ENCODE measurements at regions not wholly inside any gene's neighbourhood (a gene's known extent, or its start where the extent isn't known, plus 50 kb on each side); places are given as distances from the start of the nearest gene placed in this dataset.

DNA sequence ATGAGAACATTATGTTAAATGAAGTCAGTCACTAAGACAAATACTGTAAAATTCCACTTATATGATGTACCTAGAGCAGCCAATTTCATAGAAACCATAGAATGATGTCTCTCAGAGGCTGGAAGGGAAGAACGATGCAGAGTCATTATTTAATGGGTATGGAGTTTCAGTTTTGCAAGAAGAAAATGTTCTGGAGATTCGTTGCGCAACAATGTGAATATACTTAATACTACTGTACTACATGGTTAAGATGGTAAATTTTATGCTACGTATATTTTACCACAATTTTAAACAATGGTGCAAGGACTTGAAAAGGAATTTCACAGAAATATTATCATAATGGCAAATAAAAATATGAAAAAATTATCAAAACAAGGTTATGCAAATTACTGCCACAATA, 972.6 kb downstream of the KCNMA1 start:
- no peaks in the 10 kb centered on the region for H3K4me1 Mint-ChIP-seq (ENCODE audit: low read depth)
- H3K27ac Mint-ChIP-seq = no peak overlapping the region
- no peak overlapping the region for H3K4me3 Mint-ChIP-seq
- H3K9me3 Mint-ChIP-seq = no peaks in the 10 kb centered on the region
- H3K27me3 Mint-ChIP-seq (ENCODE audit: low read depth) = no peaks in the 10 kb centered on the region
- H3K36me3 Mint-ChIP-seq (ENCODE audit: low read depth) = no peaks in the 10 kb centered on the region

DNA sequence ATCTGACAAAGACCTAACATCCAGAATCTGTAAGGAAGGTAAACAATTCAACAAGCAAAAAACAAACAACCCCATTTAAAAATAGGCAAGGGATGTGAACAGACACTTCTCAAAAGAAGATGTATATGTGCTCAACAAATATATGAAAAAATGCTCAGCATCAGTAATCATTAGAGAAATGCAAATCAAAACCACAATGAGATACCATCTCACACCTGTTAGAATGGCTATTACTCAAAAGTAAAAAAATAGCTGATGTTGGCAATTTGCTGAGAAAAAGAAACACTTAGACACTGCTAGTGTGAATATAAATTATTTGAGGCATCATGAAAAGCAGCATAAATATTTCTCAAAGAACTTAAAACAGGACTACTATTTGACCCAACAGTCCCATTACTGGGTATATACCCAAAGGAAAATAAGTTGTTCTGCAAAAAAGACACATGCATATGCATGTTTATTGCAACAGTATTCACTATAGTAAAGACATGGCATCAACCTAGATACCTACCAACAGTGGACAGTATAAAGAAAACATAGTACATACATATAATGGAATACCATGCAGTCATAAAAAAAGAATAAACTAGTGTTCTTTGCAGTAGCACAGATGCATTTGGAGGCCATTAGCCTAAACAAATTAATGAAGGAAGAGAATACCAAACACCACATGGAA, 980.1 kb downstream of the KCNMA1 start:
- Mint-ChIP-seq H3K36me3 (ENCODE audit: low read depth) (no peaks in the 10 kb centered on the region), H3K4me3 (no peak overlapping the region), H3K27me3 (ENCODE audit: low read depth) (no peaks in the 10 kb centered on the region), H3K4me1 (ENCODE audit: low read depth) (no peaks in the 10 kb centered on the region), H3K9me3 (no peaks in the 10 kb centered on the region), H3K27ac (no peak overlapping the region)

DNA sequence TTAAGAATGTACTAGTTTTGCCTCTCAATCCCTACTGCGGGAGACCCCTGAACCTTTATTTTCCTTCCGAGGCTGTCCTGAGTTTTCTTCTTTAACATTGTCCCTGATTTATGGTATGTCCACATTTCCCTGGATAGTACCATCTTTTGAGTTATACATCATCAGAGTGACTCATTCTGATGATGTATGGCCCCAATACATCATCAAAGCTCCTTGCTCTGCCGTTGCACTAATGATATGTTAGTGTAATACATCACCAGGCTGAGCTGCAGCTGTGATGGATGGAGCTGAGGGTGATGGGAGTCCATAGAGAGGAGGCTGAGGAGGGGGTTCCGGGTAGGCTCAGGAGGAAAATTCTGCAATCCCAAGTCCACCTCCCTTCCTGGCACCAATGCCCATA, 986.5 kb downstream of the KCNMA1 start:
- Mint-ChIP-seq H3K9me3 (no peaks in the 10 kb centered on the region), H3K36me3 (ENCODE audit: low read depth) (no peaks in the 10 kb centered on the region), H3K27me3 (ENCODE audit: low read depth) (no peaks in the 10 kb centered on the region), H3K4me3 (no peak overlapping the region), H3K27ac (no peak overlapping the region), H3K4me1 (ENCODE audit: low read depth) (no peaks in the 10 kb centered on the region)

DNA sequence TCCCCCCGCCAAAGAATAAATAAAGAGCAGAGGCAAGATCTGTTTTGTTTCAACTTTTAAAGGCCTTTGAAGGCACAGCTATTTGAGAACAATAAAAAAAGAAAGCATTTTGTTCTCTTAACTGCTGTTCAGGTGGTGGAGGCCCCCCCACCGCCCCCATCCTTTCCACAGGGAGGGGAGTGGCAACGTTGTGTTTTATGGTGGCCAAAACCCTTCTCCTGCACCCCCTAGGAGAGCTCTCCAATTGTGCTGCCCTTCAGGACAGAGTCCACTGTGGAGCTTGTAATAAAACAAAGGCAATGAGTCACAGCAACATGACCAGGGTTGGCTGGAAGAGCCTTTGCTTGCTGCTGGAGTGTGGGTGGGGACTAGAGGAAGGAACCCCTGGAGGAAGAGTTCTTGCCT, 987.9 kb downstream of the KCNMA1 start:
- no peaks in the 10 kb centered on the region for H3K9me3 Mint-ChIP-seq
- no peaks in the 10 kb centered on the region for H3K36me3 Mint-ChIP-seq (ENCODE audit: low read depth)
- H3K4me3 Mint-ChIP-seq = no peak overlapping the region
- no peaks in the 10 kb centered on the region for H3K27me3 Mint-ChIP-seq (ENCODE audit: low read depth)
- no peaks in the 10 kb centered on the region for H3K4me1 Mint-ChIP-seq (ENCODE audit: low read depth)
- no peak overlapping the region for H3K27ac Mint-ChIP-seq

DNA sequence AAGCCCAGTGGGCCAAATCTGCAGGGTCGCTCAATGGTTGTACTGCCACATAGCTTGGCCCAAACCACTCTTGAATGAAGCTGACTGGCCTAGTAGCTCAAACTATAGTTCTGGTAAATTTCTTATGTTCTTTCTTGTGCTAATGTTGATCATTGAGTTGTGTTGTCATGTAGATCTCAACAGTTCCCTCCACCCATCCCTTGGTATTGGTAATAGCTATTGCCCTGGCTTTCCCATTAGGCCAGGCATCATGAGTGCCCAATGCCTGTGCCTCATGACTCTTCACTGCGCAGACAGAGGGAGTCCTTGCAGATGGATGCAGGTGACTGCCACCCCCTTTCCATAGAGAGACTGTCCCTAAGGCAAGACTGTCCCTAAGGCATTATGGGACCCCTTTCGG, 988.4 kb downstream of the KCNMA1 start:
- H3K9me3 Mint-ChIP-seq = no peaks in the 10 kb centered on the region
- H3K4me3 Mint-ChIP-seq = no peak overlapping the region
- no peaks in the 10 kb centered on the region for H3K36me3 Mint-ChIP-seq (ENCODE audit: low read depth)
- H3K27me3 Mint-ChIP-seq (ENCODE audit: low read depth) = no peaks in the 10 kb centered on the region
- H3K27ac Mint-ChIP-seq = no peak overlapping the region
- no peaks in the 10 kb centered on the region for H3K4me1 Mint-ChIP-seq (ENCODE audit: low read depth)

DNA sequence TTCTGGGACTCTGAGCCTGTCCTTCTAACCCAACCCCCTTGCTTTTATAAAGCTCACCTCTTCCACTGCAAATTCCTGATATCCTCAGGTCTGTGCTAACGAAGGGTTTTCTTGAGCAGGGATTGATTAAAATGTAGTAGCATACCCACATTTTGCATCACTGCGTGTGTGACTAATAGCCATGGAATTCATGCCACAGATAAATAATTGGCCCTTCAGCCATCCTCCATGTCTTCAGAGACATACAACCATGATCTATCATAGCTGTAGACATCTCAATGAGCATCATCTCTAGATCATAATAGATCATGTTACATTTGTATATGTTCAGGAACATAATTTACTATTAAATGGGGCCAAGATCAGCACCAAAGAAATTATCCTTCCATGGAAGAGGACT, 990.3 kb downstream of the KCNMA1 start:
- no peaks in the 10 kb centered on the region for H3K36me3 Mint-ChIP-seq (ENCODE audit: low read depth)
- H3K4me3 Mint-ChIP-seq = no peak overlapping the region
- no peaks in the 10 kb centered on the region for H3K27me3 Mint-ChIP-seq (ENCODE audit: low read depth)
- no peaks in the 10 kb centered on the region for H3K4me1 Mint-ChIP-seq (ENCODE audit: low read depth)
- no peak overlapping the region for H3K27ac Mint-ChIP-seq
- H3K9me3 Mint-ChIP-seq = no peaks in the 10 kb centered on the region

DNA sequence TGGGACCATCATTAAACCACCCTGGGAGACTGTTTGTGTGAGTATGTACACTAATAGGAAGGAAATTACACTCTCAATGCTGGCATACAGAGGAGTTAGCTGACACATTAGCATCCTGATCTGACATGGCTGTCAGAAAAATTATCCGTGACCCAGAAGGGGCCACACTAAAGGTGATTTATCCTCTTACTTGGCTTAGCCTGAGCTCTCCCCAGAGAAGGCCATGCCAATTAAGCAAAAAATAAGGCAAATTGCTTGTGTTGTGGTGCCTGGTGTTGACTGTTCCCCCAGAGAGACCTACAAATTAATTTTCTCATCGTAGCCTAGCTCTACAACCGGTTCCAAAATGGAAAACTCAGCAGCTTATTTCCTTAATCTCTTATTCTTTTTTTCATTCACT, 992.3 kb downstream of the KCNMA1 start:
- H3K9me3 Mint-ChIP-seq = no peaks in the 10 kb centered on the region
- H3K4me1 Mint-ChIP-seq (ENCODE audit: low read depth) = no peaks in the 10 kb centered on the region
- no peaks in the 10 kb centered on the region for H3K27me3 Mint-ChIP-seq (ENCODE audit: low read depth)
- no peak overlapping the region for H3K27ac Mint-ChIP-seq
- H3K36me3 Mint-ChIP-seq (ENCODE audit: low read depth) = no peaks in the 10 kb centered on the region
- H3K4me3 Mint-ChIP-seq = no peak overlapping the region

DNA sequence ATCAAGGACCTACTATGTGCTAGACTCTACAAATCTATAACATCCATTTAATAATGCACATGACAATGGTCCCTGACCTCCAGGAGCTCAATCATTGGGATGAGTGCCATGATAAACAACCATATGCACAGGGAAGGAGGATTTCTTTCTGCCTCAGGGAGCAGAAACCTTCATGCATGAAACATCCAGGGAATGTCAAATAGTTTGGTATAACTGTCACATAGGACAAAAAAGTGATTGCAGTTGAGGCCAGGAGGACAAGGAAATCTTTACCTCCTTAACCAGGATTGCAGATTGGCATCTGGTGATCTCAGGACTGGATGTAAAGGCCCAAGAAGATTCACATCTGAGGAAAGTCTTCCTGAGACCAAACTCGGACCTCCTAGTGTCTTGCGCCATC, 993.1 kb downstream of the KCNMA1 start:
- H3K4me3 Mint-ChIP-seq = no peak overlapping the region

DNA sequence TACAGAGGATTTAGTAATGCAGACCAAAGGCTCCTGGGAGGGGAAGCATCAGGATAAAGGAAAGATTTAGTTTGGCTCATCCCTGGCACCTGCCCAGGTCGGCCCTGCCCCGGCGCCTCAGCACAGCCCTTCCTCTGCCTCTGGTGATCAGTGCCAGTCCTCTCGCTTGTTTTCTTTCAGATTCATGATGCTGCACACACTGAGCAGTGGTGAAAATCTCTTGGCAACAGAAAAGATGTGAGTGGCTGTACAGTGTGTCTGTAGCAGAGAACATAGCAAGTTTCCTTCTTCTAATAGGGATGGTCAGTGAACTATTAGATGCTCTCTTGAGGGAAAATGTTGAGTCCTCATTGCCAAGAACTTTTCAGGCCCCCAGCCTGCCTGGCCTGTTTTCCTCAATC, 994.1 kb downstream of the KCNMA1 start:
- Mint-ChIP-seq H3K27me3 (ENCODE audit: low read depth) (no peaks in the 10 kb centered on the region), H3K9me3 (no peaks in the 10 kb centered on the region), H3K4me3 (no peak overlapping the region), H3K36me3 (ENCODE audit: low read depth) (no peaks in the 10 kb centered on the region), H3K4me1 (ENCODE audit: low read depth) (no peaks in the 10 kb centered on the region), H3K27ac (no peak overlapping the region)

More for the DNA sequence above, 993.1 kb downstream of the KCNMA1 start:
- H3K36me3 Mint-ChIP-seq (ENCODE audit: low read depth) = no peaks in the 10 kb centered on the region
- no peak overlapping the region for H3K27ac Mint-ChIP-seq
- no peaks in the 10 kb centered on the region for H3K4me1 Mint-ChIP-seq (ENCODE audit: low read depth)
- H3K9me3 Mint-ChIP-seq = no peaks in the 10 kb centered on the region
- H3K27me3 Mint-ChIP-seq (ENCODE audit: low read depth) = no peaks in the 10 kb centered on the region

DNA sequence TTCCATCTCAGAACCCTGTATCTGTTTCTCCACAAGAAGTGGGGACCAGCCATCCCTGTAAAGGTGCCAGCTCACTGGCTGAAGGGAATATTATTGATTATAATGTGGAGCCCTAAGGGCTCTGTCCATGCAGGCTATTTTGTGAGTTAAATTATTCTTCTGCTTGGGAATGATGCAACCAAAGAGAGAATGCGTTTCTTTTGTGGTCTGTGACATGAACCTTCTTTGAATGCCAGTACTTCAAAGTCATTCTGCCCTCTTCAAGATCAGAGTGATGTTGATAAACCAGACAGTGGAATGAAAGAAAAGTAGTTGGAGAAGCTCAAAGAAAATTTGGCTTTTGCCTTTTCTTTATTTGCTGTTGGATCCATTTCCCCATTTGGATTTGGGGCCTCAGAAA, 995.2 kb downstream of the KCNMA1 start:
- H3K27me3 Mint-ChIP-seq (ENCODE audit: low read depth) = no peaks in the 10 kb centered on the region
- no peaks in the 10 kb centered on the region for H3K4me1 Mint-ChIP-seq (ENCODE audit: low read depth)
- no peak overlapping the region for H3K27ac Mint-ChIP-seq
- no peak overlapping the region for H3K4me3 Mint-ChIP-seq
- no peaks in the 10 kb centered on the region for H3K36me3 Mint-ChIP-seq (ENCODE audit: low read depth)
- no peaks in the 10 kb centered on the region for H3K9me3 Mint-ChIP-seq

DNA sequence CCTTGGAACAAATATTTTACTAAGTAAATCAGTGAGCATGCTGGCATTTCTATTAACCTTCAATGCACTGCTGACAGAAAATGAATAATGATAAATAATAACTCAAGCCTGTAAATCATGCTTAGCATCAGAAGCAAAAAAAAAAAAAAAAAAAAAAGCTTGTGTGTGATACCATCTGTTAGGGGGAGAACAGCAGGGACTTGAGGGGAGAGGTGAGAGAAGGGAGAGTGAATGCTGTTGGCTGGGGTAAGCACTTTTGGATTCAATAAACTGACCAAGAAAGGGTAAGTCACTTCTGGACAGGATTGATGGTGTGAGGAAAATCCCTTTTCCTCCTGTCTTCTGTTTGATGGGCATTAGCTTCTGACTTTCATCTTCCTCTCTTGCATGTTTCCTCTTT, 996.4 kb downstream of the KCNMA1 start:
- H3K4me1 Mint-ChIP-seq (ENCODE audit: low read depth) = no peaks in the 10 kb centered on the region
- H3K27ac Mint-ChIP-seq = no peak overlapping the region
- no peak overlapping the region for H3K4me3 Mint-ChIP-seq

DNA sequence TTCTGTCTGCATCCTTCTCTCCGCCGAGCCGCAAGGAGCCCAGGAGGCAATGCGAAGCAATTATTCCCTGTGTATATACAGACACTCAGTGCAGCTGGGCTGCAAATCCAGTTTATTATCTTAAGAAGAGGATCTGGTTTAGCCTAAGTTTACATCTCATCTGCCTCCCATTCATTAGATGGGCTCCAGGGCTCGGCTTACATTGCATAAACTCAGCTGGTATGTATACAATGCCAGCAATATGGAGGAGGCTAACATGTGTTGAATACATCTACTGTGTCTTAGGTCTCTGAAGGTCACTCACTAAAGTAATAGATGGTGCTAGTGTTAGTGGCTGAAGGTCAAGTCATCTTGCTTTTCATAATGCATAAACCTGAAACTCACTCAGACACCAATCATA, 996.8 kb downstream of the KCNMA1 start:
- H3K4me3 Mint-ChIP-seq = no peak overlapping the region
- H3K4me1 Mint-ChIP-seq (ENCODE audit: low read depth) = no peaks in the 10 kb centered on the region
- no peaks in the 10 kb centered on the region for H3K27me3 Mint-ChIP-seq (ENCODE audit: low read depth)
- no peaks in the 10 kb centered on the region for H3K36me3 Mint-ChIP-seq (ENCODE audit: low read depth)
- H3K9me3 Mint-ChIP-seq = no peaks in the 10 kb centered on the region
- no peak overlapping the region for H3K27ac Mint-ChIP-seq

More for the DNA sequence above, 996.4 kb downstream of the KCNMA1 start:
- H3K9me3 Mint-ChIP-seq = no peaks in the 10 kb centered on the region
- no peaks in the 10 kb centered on the region for H3K27me3 Mint-ChIP-seq (ENCODE audit: low read depth)
- no peaks in the 10 kb centered on the region for H3K36me3 Mint-ChIP-seq (ENCODE audit: low read depth)

DNA sequence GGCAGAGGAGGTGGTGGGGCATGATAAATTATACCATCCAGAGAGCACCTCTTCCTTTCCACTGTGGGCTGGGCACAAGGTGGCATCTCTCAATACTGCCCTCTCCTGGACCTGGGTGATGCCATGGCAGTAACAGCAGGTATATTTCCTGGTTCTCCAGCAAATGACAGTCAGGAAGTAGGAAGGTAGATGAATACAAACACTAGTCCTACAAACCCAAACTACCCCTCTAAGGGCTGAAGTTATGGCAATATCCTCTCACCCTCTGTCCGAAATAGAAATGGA, 1004.9 kb downstream of the KCNMA1 start:
- Mint-ChIP-seq H3K27ac (no peak overlapping the region), H3K36me3 (ENCODE audit: low read depth) (no peaks in the 10 kb centered on the region), H3K4me1 (ENCODE audit: low read depth) (no peaks in the 10 kb centered on the region), H3K27me3 (ENCODE audit: low read depth) (no peaks in the 10 kb centered on the region), H3K9me3 (no peaks in the 10 kb centered on the region), H3K4me3 (no peak overlapping the region)

DNA sequence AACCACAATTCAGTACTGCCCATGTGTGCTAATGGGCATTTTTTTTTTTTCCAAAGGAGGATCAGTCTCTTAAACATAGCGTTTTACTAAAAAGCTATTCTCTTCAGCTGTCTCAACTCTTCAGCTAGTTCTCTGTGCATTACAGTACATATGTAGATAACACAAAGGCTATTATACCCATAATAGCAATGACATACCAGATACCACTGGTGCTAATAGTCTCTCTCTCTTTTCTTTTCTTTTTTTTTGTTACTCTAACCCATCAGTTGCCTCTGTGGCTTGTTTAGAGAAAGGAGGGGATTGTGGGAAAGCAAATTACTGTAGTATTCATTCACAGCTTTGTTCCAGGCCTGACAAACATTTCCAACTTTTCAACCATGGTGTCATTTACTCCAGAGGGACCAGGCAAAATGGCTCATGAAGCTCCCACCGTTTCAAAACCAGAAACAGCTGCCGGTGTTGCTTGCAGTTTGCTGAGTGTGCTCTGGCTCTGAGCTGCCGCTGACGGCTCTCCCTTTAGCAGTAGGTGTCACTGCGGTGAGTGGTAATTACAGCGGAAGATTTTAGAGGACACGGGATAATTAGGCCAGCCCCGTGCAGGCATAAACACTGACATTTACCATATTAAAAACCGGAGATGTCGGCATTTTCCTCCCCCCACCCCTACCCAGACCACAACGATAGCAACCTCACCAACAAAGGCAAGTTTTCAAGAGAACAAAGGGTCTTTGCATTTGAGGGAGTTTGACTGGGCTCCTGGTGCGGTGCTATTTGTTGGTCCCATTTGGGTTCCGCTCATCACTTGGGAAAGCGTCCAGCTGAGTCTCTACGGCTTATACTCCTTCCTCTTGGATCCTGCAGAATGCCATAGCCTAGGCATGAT, 1005.5 kb downstream of the KCNMA1 start:
- H3K27ac Mint-ChIP-seq = no peak overlapping the region
- no peaks in the 10 kb centered on the region for H3K4me1 Mint-ChIP-seq (ENCODE audit: low read depth)
- H3K27me3 Mint-ChIP-seq (ENCODE audit: low read depth) = no peaks in the 10 kb centered on the region
- H3K9me3 Mint-ChIP-seq = no peaks in the 10 kb centered on the region
- H3K4me3 Mint-ChIP-seq = no peak overlapping the region
- no peaks in the 10 kb centered on the region for H3K36me3 Mint-ChIP-seq (ENCODE audit: low read depth)

DNA sequence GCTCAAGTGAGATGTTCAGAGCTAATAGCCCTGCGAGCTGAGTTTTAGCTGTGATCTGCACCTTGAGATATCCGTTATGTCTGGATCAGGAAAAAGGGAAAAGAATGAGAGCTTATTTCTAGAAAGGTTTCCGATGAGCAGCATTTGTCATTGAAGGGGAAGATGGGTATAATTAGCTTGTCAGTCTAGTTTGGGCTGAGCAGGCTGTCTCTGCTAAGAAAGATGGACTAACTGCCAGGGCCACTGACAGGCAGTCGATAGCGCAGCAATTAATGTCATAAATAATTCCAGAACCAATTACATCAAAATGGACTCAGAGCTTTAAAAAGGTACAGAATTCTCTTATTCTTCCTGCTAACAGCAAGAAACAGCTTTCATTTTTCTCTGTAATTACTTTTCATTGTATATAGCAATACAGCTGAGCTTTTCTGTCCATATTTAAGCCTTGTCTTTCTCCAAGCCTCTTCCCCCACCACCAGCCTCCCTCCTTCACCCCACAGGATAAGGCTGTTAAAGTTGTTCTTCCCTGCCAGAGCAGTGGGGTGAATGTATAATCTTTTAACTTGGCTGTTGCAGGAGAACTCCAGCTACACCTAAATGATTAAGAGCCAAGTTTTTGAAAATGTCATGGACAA, 1006.5 kb downstream of the KCNMA1 start:
- H3K9me3 Mint-ChIP-seq = no peaks in the 10 kb centered on the region
- no peak overlapping the region for H3K4me3 Mint-ChIP-seq
- H3K36me3 Mint-ChIP-seq (ENCODE audit: low read depth) = no peaks in the 10 kb centered on the region
- no peaks in the 10 kb centered on the region for H3K27me3 Mint-ChIP-seq (ENCODE audit: low read depth)
- H3K4me1 Mint-ChIP-seq (ENCODE audit: low read depth) = no peaks in the 10 kb centered on the region
- no peak overlapping the region for H3K27ac Mint-ChIP-seq

Data from T-helper 1 cell treated with Interleukin-12 subunit alpha and Interleukin-12 subunit beta and Interleukin-4 antibody, amounts not matched to agents 30 μg/mL and 1 μg/mL, for 36 hours (primary cell).